Body of pancreas (tissue), 4 donors: ENCODE measurements at regions not wholly inside any gene's neighbourhood (a gene's known extent, or its start where the extent isn't known, plus 50 kb on each side); places are given as distances from the start of the nearest gene placed in this dataset.

Experiments used
- CTCF ChIP-seq, 7 experiments: fragments of 450-650 bp in 4 of 7; fragments of 200-600 bp in 3 of 7; sonication (generic) in 3 of 7; IDR thresholded peaks; one replicate each; pipeline ENCODE4 v1.5.1; 2016 to 2019; ENCODE audit warnings: antibody characterized with exemption in 7 of 7
- POLR2A ChIP-seq, 3 donors: fragments of 450-650 bp; IDR thresholded peaks; one replicate each; pipeline ENCODE4 v1.6.1; 2016; ENCODE audit warnings: antibody characterized with exemption in 3 of 3, mild to moderate bottlenecking in 2 of 3

- no peak for TF ChIP-seq POLR2A (IDR thresholded peaks at IDR 0.05)
- no peak for TF ChIP-seq CTCF (IDR thresholded peaks at IDR 0.05)
Measured at GRCh38 chr10:8331387-8331786, 276.9 kb downstream of the GATA3 start.
